Activated T-cell treated with anti-CD3 and anti-CD28 coated beads, Interleukin-2, amount 50 U/mL, for 4 hours (primary cell): ENCODE measurements at regions not wholly inside any gene's neighbourhood (a gene's known extent, or its start where the extent isn't known, plus 50 kb on each side); places are given as distances from the start of the nearest gene placed in this dataset.
"Not testable (repeated sequence)": the region's sequence is repeated elsewhere in the genome, so short reads cannot be mapped to it uniquely, and the experiment has no call there.

Experiments used
- ATAC-seq, 2 donors: fragments of 200-7000 bp; cut with Tn5 transposase; one replicate each; pipeline ENCODE4 v1.10.0; 2021
- DNase-seq: peaks from one replicate; pipeline ENCODE4 v3.0.0-alpha.2; 2020
- H3K27me3 Mint-ChIP-seq: one replicate; pipeline ENCODE4 v1.8.0; 2021; ENCODE audit warnings: low read depth, mixed read lengths
- H3K36me3 Mint-ChIP-seq: one replicate; pipeline ENCODE4 v1.8.0; 2022; ENCODE audit warnings: mixed read lengths; ENCODE audit not compliant: insufficient read depth
- H3K4me1 Mint-ChIP-seq: one replicate; pipeline ENCODE4 v1.8.0; 2021; ENCODE audit warnings: low read depth, mixed read lengths
- H3K4me3 Mint-ChIP-seq: one replicate; pipeline ENCODE4 v1.8.0; 2021; ENCODE audit warnings: mild to moderate bottlenecking, moderate library complexity, mixed read lengths
- H3K9me3 Mint-ChIP-seq: one replicate; pipeline ENCODE4 v1.8.0; 2021; ENCODE audit warnings: mixed read lengths

DNA sequence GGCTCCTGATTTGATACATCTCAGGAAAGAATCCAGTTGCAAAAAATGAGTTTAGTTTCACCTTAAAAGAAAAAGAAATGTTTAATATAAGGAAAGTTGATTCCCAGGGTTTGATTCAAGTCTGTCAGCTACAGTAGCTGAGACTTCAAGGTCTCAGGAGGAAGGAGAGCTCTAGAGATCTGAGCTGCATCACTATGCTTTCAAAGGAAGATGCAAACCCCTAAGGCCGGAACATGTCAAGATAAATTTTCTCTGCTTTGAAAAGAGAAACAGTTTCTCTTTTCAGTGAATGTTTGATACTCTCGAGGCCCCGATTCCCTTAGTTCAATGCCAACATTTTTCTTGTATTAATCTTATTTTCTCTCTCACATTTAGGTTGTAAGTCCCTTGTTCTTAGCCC, 128.6 kb downstream of the RGPD3 start:
- H3K4me1 Mint-ChIP-seq = no peaks in the 10 kb centered on the region
- no peak for DNase-seq
- no peak for ATAC-seq
- H3K27me3 Mint-ChIP-seq = no peaks in the 10 kb centered on the region
- no peak overlapping the region for H3K4me3 Mint-ChIP-seq
- peaks cover 4% of the 10 kb centered on the region for H3K9me3 Mint-ChIP-seq
- H3K36me3 Mint-ChIP-seq = no peaks in the 10 kb centered on the region

- no peaks in the 10 kb centered on the region for H3K27me3 Mint-ChIP-seq
- DNase-seq (no peak), ATAC-seq (no peak)
- H3K4me1 Mint-ChIP-seq = no peaks in the 10 kb centered on the region
- H3K4me3 Mint-ChIP-seq = no peak overlapping the region
- no peaks in the 10 kb centered on the region for H3K36me3 Mint-ChIP-seq
- H3K9me3 Mint-ChIP-seq = peaks cover 4% of the 10 kb centered on the region
These were observed 129.1 kb downstream of the RGPD3 start for GRCh38 chr2:106339132-106339531.

- H3K36me3 Mint-ChIP-seq = no peaks in the 10 kb centered on the region
- DNase-seq (no peak), ATAC-seq (no peak)
- peaks cover 3% of the 10 kb centered on the region for H3K9me3 Mint-ChIP-seq
- no peaks in the 10 kb centered on the region for H3K27me3 Mint-ChIP-seq
- no peaks in the 10 kb centered on the region for H3K4me1 Mint-ChIP-seq
- no peak overlapping the region for H3K4me3 Mint-ChIP-seq
These were observed 130.2 kb downstream of the RGPD3 start for GRCh38 chr2:106338043-106338442.

GRCh38 chr2:106336737-106337136, 131.5 kb downstream of the RGPD3 start:
- no peak for ATAC-seq

DNA sequence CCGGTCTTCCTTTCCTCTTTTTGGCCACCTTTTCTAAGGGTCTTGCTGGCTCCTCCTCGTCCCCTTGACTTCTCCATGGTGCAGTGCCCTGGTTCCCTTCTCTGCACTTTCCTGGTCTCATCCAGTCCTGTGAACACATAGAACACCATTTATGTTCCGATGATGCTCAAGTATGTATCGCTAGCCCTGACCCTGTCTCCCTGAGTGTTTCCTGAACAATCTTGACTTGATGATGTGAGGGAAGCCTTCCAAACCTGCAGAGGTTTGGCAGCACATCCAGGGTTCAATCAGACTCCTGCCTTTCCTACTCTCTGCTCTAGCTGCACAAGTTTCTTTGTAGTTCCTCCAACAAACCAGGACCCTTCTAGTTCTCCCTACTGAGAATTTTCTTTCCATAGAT, 132.1 kb downstream of the RGPD3 start:
- Mint-ChIP-seq H3K9me3 (peaks cover 3% of the 10 kb centered on the region), H3K27me3 (no peaks in the 10 kb centered on the region), H3K4me1 (peaks cover 4% of the 10 kb centered on the region), H3K36me3 (no peaks in the 10 kb centered on the region), H3K4me3 (no peak overlapping the region)
- ATAC-seq = no peak
- DNase-seq = no peak

More at GRCh38 chr2:106336737-106337136, 131.5 kb downstream of the RGPD3 start:
- peaks cover 3% of the 10 kb centered on the region for H3K9me3 Mint-ChIP-seq
- no peak for DNase-seq
- no peaks in the 10 kb centered on the region for H3K27me3 Mint-ChIP-seq
- H3K36me3 Mint-ChIP-seq = no peaks in the 10 kb centered on the region
- peaks cover 3% of the 10 kb centered on the region for H3K4me1 Mint-ChIP-seq
- H3K4me3 Mint-ChIP-seq = no peak overlapping the region

DNA sequence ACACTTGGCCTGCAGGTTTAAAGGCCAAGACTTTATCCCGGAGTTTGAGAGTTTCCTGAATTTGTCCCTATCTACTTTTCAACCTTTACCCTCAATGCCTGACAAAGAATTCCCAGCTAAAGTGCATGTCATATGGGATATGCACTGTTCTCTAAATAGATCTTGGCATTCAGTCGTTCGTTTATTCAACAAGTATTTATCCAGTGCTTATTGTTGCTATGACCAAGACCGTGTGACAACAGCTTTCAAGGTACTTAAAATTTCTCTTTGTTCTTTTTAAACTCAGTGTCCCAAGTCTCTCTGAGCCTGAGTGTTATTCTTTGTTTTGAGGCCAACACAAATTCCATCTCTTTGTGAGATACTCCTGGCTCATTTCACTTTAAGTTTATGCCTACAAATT, 133.4 kb downstream of the RGPD3 start:
- peaks cover 4% of the 10 kb centered on the region for H3K4me1 Mint-ChIP-seq
- H3K27me3 Mint-ChIP-seq = no peaks in the 10 kb centered on the region
- H3K9me3 Mint-ChIP-seq = peaks cover 3% of the 10 kb centered on the region
- DNase-seq (no peak), ATAC-seq (no peak)
- no peak overlapping the region for H3K4me3 Mint-ChIP-seq
- no peaks in the 10 kb centered on the region for H3K36me3 Mint-ChIP-seq

DNA sequence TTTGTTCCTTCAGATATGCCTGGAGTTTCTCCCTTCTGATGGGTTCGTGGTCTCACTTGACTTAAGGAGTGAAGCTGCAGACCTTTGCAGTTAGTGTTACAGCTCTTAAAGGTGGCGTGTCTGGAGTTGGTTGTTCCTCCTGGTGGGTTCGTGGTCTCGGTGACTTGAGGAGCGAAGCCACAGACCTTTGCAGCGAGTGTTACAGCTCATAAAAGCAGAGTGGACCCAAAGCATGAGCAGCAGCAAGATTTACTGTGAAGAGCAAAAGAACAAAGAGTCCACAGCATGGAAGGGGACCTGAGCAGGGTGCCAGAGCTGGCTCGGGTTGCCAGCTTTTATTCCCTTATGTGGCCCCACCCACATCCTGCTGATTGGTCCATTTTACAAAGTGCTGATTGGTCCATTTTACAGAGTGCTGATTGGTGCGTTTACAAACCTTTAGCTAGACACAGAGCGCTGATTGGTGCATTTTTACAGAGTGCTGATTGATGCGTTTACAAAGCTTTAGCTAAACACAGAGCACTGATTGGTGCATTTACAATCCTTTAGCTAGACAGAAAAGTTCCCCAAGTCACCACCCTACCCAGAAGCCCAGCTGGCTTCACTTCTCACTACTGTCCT, 134.8 kb downstream of the RGPD3 start:
- H3K9me3 Mint-ChIP-seq, H3K4me3 Mint-ChIP-seq, H3K27me3 Mint-ChIP-seq, H3K36me3 Mint-ChIP-seq, DNase-seq, H3K4me1 Mint-ChIP-seq, ATAC-seq: not testable (repeated sequence)

- DNase-seq = no peak
- Mint-ChIP-seq H3K36me3 (no peaks in the 10 kb centered on the region), H3K4me3 (no peak overlapping the region), H3K9me3 (peaks cover 3% of the 10 kb centered on the region), H3K27me3 (no peaks in the 10 kb centered on the region), H3K4me1 (peaks cover 4% of the 10 kb centered on the region)
- no peak for ATAC-seq
These were observed 136.2 kb downstream of the RGPD3 start for GRCh38 chr2:106332054-106332453.

DNA sequence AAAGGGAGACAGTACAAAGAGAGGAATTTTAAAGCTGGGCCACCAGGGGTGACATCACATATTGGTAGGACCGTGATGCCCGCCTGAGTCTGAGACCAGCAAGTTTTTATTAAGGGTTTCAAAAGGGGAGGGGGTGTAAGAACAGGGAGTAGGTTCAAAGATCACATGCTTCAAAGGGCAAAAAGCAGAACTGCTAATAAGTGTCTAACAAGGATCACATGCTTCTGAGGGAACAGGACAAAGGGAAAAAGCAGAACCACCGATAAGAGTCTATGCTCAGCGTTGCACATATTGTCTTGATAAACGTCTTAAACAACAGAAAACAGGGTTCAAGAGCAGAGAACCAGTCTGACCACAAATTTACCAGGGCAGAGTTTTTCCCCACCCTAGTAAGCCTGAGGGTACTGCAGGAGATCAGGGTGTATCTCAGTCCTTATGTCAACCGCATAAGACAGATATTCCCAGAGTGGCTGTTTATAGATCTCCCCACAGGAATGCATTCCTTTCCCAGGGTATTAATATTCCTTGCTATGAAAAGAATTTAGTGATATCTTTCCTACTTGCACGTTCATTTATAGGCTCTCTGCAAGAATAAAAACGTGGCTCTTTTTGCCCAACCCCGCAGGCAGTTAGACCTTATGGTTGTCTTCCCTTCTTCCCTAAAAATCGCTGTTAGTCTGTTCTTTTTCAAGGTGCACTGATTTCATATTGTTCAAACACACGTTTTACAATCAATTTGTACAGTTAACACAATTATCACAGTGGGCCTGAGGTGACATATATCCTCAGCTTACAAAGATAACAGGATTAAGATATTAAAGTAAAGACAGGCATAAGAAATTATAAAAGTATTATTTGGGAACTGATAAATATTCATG, 136.5 kb upstream of the UXS1 start:
- ATAC-seq, H3K36me3 Mint-ChIP-seq, DNase-seq, H3K4me1 Mint-ChIP-seq, H3K9me3 Mint-ChIP-seq, H3K27me3 Mint-ChIP-seq, H3K4me3 Mint-ChIP-seq: not testable (repeated sequence)

- Mint-ChIP-seq H3K9me3 (no peaks in the 10 kb centered on the region), H3K4me3 (no peak overlapping the region), H3K27me3 (peaks cover 5% of the 10 kb centered on the region), H3K4me1 (no peaks in the 10 kb centered on the region), H3K36me3 (no peaks in the 10 kb centered on the region)
- DNase-seq (no peak), ATAC-seq (no peak)
These were observed 129.4 kb upstream of the UXS1 start for GRCh38 chr2:106323337-106324013.

DNA sequence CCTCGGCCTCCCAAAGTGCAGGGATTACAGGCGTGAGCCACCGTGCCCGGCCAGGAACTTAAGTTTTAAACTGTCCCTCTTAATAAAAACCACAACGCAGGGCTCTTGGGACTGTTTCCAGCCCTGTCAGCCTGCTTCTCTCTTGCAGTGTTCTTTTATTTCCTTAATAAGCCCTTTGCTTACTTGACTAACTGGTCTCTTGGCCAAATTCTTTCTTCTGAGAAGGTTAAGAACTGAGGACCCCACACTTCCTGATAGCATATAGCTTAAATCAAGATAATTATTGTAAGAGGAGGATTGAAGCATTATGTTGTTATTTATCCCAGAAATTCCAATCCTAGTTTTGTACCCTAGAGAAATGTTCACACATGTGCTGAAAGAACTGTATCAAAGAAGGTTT, 128.2 kb upstream of the UXS1 start:
- DNase-seq (no peak), ATAC-seq (no peak)
- Mint-ChIP-seq H3K9me3 (no peaks in the 10 kb centered on the region), H3K36me3 (no peaks in the 10 kb centered on the region), H3K4me1 (no peaks in the 10 kb centered on the region), H3K4me3 (no peak overlapping the region), H3K27me3 (peaks cover 5% of the 10 kb centered on the region)

GRCh38 chr2:106320439-106320838, 126.3 kb upstream of the UXS1 start:
- H3K36me3 Mint-ChIP-seq, H3K4me1 Mint-ChIP-seq, H3K9me3 Mint-ChIP-seq, H3K27me3 Mint-ChIP-seq, DNase-seq, H3K4me3 Mint-ChIP-seq, ATAC-seq: not testable (repeated sequence)

DNA sequence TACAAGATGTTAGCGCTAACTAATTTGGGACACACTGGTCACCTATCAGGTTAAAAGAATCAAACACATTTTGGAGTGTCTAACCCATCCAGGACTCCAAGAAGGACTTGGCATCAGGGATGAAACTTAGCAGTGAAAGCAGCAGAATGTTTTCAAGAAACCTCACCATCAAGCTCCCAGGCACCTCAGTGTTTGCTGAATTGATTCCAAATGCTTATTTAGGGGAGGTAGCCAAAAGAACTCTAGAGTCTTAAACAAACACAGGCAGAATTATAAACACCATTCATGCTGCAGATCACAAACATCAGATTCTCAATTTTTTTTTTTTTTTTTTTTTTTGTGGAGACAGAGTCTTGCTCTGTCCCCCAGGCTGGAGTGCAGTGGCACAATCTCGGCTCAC, 122.8 kb upstream of the UXS1 start:
- Mint-ChIP-seq H3K4me3 (no peak overlapping the region), H3K36me3 (no peaks in the 10 kb centered on the region), H3K27me3 (no peaks in the 10 kb centered on the region), H3K4me1 (peaks cover 7% of the 10 kb centered on the region), H3K9me3 (no peaks in the 10 kb centered on the region)
- DNase-seq = no peak
- no peak for ATAC-seq

DNA sequence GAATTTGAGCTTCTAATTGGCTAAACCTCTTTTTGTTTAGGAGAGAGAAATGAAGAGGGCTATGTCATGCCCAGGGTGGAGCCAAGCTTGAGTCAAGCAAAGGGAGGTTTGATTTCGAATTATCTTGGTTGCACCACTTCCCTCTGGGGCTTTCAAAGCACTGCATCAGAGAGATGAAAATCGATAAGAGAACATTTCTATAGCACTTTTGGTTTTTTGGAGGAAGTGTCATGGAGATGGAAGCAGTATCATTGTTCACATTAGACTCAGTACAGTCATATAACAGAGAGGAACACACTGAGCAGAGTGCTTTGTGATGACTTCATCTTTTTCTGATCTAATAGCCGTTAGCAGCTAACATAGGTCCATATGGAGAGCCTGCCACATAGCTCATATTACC, 120.3 kb upstream of the UXS1 start:
- DNase-seq = no peak
- H3K36me3 Mint-ChIP-seq = no peaks in the 10 kb centered on the region
- ATAC-seq = peak; percentile 28 to 65
- no peak overlapping the region for H3K4me3 Mint-ChIP-seq
- H3K9me3 Mint-ChIP-seq = no peaks in the 10 kb centered on the region
- H3K4me1 Mint-ChIP-seq = peaks cover 7% of the 10 kb centered on the region
- H3K27me3 Mint-ChIP-seq = no peaks in the 10 kb centered on the region

DNA sequence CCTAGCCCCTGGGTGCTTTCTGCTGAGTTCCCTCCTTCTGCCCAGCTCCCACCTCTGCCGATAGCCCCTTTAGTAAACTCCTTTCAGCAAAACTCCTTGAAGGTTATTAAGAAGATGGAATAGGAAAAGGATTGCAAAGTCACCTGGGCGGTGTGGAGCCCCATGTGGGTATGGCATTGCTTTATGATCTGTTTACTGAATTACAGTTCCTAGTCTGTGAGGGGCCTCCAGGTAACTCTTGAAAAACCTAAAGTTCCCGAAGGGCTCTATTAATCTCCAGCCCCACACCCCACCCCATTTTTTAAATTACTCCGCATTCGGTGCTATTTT, 116.9 kb upstream of the UXS1 start:
- Mint-ChIP-seq H3K9me3 (no peaks in the 10 kb centered on the region), H3K4me1 (peaks cover 7% of the 10 kb centered on the region), H3K4me3 (no peak overlapping the region), H3K27me3 (no peaks in the 10 kb centered on the region), H3K36me3 (no peaks in the 10 kb centered on the region)
- ATAC-seq = no peak
- DNase-seq = no peak
